ENCODE measurements at regions not wholly inside any gene's neighbourhood (a gene's known extent, or its start where the extent isn't known, plus 50 kb on each side); places are given as distances from the start of the nearest gene placed in this dataset.
A peak's percentile ranks its signal among the peaks of the same experiment; 100 is the strongest.
"Not testable (repeated sequence)": the region's sequence is repeated elsewhere in the genome, so short reads cannot be mapped to it uniquely, and the experiment has no call there.

DNA sequence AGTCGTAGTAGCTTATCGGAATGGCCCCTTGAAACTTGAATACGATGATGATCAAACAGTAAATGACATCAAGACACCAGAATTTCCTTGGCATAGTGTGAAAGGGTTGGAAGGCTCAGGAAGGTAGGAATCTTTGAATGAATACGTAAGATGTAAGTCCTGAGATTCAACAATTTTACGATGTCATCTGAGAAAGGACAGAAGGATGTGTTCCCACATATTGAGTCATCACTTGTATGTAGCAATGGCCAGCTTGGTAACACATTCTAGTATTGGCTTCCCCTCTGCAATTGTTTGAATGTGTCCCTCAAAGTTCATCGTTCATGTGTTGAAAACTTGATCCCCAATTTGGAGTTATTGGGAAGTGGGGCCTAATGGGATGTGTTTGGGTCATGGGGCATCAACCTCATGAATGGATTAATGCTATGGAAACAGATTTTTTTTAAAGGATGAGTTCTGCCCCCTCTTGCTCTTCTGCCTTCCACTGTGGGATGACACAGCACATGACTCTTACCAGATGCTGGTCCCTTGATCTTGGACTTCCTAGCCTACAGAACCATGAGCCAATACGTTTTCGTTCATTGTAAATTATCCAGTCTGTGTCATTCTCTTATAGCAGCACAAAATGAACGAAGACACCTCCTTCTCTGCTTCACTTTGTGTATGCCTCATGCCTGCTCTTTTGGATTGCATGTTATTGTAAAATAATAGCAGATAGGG, 284.6 kb downstream of the BCAT1 start:
- DNase-seq: no peak

DNA sequence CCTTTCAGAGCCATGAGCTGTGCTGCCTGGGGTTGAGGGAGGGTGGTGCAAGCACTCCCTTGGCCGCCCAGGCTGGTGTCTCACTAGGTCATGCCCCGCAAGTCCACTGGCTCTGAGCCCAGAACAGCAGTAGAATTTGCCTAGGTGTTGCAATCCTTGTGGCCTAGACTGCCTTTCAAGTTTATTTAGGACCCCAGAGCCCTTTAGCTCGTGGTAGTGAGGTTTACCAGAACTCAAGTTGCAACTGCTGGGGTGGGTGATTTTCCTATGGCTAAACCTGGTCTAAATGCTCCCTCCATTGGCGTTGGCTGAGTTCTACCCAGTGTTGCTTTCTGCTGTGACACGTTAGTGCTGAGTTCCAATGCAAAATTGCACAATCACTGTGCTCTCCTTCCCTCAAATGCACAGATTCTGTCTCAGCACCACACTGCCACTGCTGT, 287.2 kb downstream of the BCAT1 start:
- DNase-seq: no peak

- no peak for DNase-seq
These were observed 289.9 kb downstream of the BCAT1 start for GRCh38 chr12:24659016-24659415.

DNA sequence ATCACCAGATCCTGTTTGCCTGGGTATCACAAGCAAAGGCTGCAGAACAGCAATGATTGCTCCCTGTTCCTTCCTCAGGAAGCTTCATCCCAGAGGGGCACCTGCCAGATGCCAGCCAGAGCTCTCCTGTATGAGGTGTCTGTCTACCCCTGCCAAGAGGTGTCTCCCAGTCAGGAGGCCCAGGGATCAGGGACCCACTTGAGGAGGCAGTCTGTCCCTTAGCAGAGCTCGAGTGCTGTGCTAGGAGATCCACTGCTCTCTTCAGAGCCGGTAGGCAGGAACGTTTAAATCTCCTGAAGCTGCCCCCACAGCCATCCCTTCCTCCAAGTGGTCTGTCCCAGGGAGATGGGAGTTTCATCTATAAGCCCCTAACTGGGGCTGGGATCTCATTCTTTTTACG, 294.6 kb downstream of the BCAT1 start:
- DNase-seq: not testable (repeated sequence)

DNA sequence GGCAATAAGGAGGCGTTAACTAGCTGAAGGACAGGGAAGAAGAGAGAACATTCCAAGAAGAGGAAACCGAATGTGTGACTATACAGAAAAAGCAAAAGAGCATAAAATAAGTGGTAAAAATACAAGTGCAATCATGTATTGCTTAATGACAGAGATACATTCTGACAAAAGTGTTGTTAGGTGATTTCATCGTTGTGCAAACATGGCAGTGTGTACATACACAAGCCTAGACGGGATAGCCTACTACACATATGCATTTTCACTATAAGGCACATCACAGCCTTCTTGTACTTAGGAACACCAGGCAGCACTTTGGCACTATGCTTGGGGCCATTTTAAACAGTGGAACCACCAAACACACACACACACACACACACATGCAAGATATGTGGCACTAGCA, 299.3 kb downstream of the BCAT1 start:
- DNase-seq: no peak

DNA sequence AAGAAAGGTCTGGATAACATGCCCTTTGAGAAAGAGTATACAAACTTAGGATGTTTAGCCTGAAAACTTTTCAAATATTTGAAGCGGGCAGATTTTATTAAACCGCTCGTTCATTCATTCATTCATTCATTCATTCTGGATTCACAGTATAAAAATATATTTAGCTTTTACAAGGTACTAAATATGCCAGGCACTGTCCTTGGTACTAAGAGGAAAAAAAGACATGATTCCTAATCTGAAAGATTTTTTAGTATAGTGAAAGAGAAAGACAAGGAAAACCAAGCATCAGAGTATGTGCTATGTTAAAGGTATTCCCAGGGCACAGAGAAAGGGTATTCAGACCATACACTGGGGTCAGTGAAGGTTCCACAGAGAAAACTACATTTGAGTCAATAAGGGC, 299.7 kb downstream of the BCAT1 start:
- DNase-seq: no peak

- DNase-seq: no peak
These were observed 303.6 kb downstream of the BCAT1 start for GRCh38 chr12:24645254-24645653.

DNA sequence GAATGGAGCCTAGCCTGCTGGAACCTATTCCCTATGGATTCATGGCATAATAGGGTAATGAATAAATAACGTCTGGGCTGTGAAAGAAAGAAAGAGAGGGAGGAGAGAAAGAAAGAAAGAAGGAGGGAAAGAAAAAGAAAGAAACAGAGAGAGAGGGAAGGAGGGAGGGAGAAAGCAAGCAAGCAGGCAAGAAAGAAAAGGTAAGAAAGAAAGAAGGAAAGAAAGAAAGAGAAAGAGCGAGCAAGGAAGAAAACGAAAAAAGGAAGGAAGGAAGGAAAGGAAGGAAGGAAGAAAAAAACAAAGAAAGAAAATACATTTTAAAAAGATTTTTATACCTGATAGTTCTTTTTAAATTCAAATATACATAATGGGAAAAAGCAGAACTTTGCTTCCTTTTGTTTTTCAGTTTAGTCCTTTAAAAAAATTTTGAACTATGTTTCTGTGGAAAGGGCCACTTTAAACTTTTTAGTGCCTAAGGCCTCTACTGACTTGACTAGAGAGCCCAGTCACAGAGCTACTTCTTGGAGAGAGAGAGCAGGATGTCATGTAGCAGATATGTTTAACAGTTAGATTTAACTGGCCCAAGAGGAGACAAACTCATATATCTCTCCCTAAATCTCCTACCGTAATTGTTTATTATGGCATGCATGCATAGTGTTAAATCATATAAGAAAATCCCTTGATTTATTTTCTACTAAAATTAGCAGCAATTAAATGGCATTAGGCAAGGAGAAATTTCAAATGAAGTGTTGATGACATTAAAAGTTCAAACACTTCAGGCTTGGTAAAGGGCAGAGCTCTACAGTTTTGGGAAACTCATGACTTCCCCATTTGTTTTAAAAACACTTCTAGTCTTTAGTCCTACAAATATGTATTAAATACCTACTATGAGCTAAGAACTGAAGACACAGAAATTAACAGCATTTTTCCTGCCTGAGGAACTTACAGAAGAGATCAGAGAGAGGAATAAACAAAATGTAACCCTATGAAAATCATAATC, 305.5 kb downstream of the BCAT1 start:
- no peak for DNase-seq

GRCh38 chr12:24639641-24640040, 309.3 kb downstream of the BCAT1 start:
- no peak for DNase-seq

DNA sequence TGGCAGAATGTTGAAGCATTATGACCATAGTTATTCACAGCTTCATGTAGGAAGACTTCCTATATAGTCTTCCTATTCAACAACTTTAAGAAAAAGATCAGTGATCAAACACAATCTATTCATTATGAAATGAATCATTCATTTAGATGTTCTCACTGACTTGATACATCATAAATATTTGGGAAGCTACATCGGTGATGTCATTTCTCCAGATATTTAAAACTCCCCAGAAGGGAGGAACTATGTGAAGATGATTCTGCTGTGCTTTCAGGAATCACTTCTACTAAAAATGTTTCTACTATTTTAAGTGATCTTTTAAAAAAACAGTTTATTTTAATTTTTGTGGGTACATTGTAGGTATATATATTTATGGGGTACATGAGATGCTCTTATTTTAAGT, 316.4 kb downstream of the BCAT1 start:
- DNase-seq: no peak

DNA sequence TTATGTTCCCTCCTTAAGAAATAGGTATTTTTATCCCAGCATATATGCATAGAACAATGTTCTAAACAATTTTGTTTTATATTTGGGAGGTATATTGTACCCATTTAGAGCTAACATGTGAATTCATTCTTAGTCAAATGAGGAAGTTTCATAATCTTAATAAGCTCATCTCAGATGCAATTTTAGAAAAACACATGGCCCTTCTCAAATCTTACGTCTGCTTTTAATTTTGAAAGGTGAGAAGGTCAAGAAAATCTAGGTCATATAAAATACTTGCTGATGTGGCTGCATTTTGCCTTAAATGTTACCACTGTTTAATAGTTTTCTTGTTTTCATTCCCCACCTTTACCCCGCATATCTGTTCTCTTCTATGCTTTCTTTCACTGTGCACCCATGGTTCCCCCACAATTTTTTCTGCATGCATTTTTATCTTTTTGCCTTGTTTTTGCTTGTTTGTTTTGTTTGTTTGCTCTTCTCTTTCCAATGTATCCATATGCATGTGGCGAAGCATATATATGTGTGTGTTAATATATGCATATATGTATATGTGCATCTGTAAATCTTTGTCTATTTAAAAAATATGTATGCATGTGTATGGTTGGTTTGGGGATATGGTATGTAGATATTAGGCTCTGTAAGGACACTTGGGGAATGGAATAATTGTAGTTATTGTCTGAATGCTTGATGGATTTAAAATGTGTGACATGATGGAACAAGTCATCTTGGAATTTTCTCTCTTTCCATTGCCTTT, 317.1 kb downstream of the BCAT1 start:
- no peak for DNase-seq

GRCh38 chr12:24630856-24631255, 318.0 kb downstream of the BCAT1 start:
- DNase-seq: no peak

GRCh38 chr12:24630446-24630845, 318.5 kb downstream of the BCAT1 start:
- DNase-seq: no peak

GRCh38 chr12:24625103-24625502, 323.8 kb downstream of the BCAT1 start:
- DNase-seq: no peak

GRCh38 chr12:24619954-24620353, 328.9 kb downstream of the BCAT1 start:
- DNase-seq: not testable (repeated sequence)

DNA sequence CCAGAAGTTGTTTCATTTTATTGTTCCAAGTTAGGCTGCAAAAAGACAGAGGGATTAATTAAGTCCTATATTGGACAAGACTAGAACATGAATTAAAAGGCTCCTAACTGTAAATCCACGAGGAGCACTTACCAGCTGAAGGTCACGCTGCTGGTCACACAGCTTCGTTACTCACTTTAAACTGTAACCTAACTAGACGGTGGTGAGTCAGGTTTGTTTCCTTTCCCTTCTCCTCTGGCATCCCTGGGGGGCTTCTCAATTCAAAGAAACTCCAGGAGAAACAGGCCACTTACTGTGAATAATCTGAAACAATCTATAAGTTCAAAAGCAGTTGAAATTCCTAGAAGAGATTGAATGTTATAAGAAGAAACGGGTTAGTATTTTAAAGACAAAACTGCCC, 331.4 kb downstream of the BCAT1 start:
- no peak for DNase-seq

DNA sequence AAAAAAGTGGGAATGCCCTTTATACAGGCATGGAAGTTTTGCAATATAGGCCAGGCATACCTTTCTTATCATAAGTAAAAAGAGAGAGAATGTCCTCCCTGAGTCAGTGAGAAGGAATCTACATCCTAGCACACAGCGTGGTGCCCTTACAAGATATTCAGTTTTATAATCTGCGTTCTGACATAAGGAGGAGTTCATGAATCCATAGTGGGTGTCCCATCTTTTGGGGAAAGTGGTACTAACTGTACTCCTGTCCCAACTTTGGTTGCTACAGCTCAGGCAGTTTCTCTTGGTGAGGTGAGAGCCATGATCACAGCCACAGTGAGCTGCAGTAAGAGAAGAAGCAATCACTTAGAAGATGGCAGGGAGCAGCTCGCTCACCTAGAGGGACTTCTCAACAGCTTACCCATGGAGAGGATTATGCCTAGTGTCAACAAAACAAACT, 332.9 kb downstream of the BCAT1 start:
- no peak for DNase-seq

- DNase-seq: no peak
These were observed 340.1 kb downstream of the BCAT1 start for GRCh38 chr12:24608637-24609285.

- no peak for DNase-seq
These were observed 340.8 kb downstream of the BCAT1 start for GRCh38 chr12:24608108-24608507.

GRCh38 chr12:24605916-24606315, 343.0 kb downstream of the BCAT1 start:
- no peak for DNase-seq

- no peak for DNase-seq
These were observed 343.4 kb downstream of the BCAT1 start for GRCh38 chr12:24605466-24605865.

- no peak for DNase-seq
These were observed 345.5 kb downstream of the BCAT1 start for GRCh38 chr12:24603371-24603770.

GRCh38 chr12:24600996-24601395, 347.9 kb downstream of the BCAT1 start:
- DNase-seq: peak; percentile 24

Measured in amniotic stem cell (primary cell).